Brain microvascular endothelial cell (primary cell): ENCODE measurements at regions not wholly inside any gene's neighbourhood (a gene's known extent, or its start where the extent isn't known, plus 50 kb on each side); places are given as distances from the start of the nearest gene placed in this dataset.

Experiments
- DNase-seq: peaks from one replicate; pipeline ENCODE4 v3.0.0-alpha.2; 2020
- H3K27ac ChIP-seq: fragments of 250-450 bp; sonication (Bioruptor Pico); 2 replicates; pipeline ENCODE4 v1.5.1; 2020; ENCODE audit warnings: mild to moderate bottlenecking, moderate library complexity
- H3K27me3 ChIP-seq: fragments of 250-450 bp; sonication (Bioruptor Pico); replicated peaks from 2 replicates; pipeline ENCODE4 v1.5.1; 2020; ENCODE audit warnings: mild to moderate bottlenecking
- H3K36me3 ChIP-seq: fragments of 250-450 bp; sonication (Bioruptor Pico); replicated peaks from 2 replicates; pipeline ENCODE4 v1.5.1; 2020; ENCODE audit warnings: mild to moderate bottlenecking
- H3K4me3 ChIP-seq: 2 replicates; pipeline ENCODE4 v1.5.1; 2011; ENCODE audit warnings: low read depth, mild to moderate bottlenecking, control low read depth, low read length, moderate library complexity
- CTCF ChIP-seq: IDR thresholded peaks from 2 replicates; pipeline ENCODE4 v1.5.1; 2011; ENCODE audit warnings: low read depth, mild to moderate bottlenecking, moderate library complexity, low read length, control low read depth, inconsistent platforms; ENCODE audit errors: missing control alignments
- in situ Hi-C: cut with HindIII; loops from 2 replicates; pipeline ENCODE4 v1.10.0; 2017; ENCODE audit warnings: low sequenced_read_pairs, low pct_ligation_motif_present

GRCh38 chr21:38740090-38740489, 65.6 kb upstream of the ETS2 start:
- Histone ChIP-seq H3K4me3 (no peak overlapping the region), H3K27me3 (no peaks in the 10 kb centered on the region), H3K36me3 (no peaks in the 10 kb centered on the region), H3K27ac (no peak overlapping the region)
- no peak for DNase-seq
- in situ Hi-C loops, result no loop called here
- TF ChIP-seq CTCF, result no peak

- Histone ChIP-seq H3K36me3 (no peaks in the 10 kb centered on the region), H3K27me3 (no peaks in the 10 kb centered on the region), H3K27ac (no peak overlapping the region), H3K4me3 (no peak overlapping the region)
- in situ Hi-C loops, result no loop called here
- TF ChIP-seq CTCF, result no peak
- DNase-seq, result no peak
Measured at GRCh38 chr21:38741092-38741949, 64.4 kb upstream of the ETS2 start.

GRCh38 chr21:38741950-38742256, 63.8 kb upstream of the ETS2 start:
- H3K36me3 ChIP-seq, result no peaks in the 10 kb centered on the region
- DNase-seq, result no peak
- no peak overlapping the region for H3K27ac ChIP-seq
- H3K27me3 ChIP-seq, result no peaks in the 10 kb centered on the region
- TF ChIP-seq CTCF, result no peak
- in situ Hi-C loops, result no loop called here
- no peak overlapping the region for H3K4me3 ChIP-seq

- DNase-seq, result no peak
- no peak overlapping the region for H3K27ac ChIP-seq
- no peaks in the 10 kb centered on the region for H3K27me3 ChIP-seq
- no peak overlapping the region for H3K4me3 ChIP-seq
- in situ Hi-C loops, result no loop called here
- no peaks in the 10 kb centered on the region for H3K36me3 ChIP-seq
- TF ChIP-seq CTCF, result no peak
Measured at GRCh38 chr21:38742580-38743260, 63.0 kb upstream of the ETS2 start.

DNA sequence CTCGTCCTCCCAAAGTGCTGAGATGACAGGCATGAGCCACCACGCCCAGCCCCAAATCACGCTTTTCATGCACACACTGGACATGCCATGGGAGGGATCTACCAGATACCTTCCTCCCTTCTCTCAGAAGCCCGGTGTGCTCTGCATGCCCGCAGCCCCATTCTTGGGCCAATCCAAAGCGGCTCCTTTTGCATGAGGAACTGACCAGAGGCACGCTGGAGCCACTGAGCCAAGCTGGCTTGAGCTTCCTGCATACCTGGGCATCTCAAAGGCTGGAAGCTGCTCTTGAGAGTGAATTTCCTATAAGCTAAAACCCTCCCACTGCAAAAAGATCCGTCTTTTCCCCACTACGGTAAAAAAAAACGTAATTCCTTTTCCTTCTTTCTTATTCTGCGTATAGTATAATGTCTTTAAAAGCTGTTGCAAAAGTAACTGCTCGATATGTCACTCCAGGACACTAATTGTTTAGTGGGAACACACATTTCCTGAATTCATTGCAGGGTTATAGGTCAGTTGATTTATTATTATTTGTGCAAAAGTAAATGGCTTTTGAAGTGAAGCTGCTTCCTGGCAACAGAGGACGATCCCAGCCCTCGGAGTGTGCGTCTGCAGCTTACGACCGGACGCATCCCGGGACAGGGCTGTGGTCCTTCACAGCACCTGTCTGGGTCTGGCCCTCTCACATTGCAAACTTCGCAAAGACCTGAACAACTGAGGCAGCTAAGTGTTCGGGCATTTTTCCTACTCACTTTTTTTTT, 61.8 kb upstream of the ETS2 start:
- DNase-seq, result no peak
- H3K27ac ChIP-seq, result no peak overlapping the region
- no peaks in the 10 kb centered on the region for H3K36me3 ChIP-seq
- in situ Hi-C loops, result no loop called here
- H3K4me3 ChIP-seq, result no peak overlapping the region
- H3K27me3 ChIP-seq, result no peaks in the 10 kb centered on the region
- TF ChIP-seq CTCF, result no peak
